Endothelial cell of hepatic sinusoid (primary cell): ENCODE measurements at regions not wholly inside any gene's neighbourhood (a gene's known extent, or its start where the extent isn't known, plus 50 kb on each side); places are given as distances from the start of the nearest gene placed in this dataset.

Experiments
- in situ Hi-C: cut with HindIII; loops from 2 replicates; pipeline ENCODE4 v1.10.0; 2017; ENCODE audit warnings: low sequenced_read_pairs

DNA sequence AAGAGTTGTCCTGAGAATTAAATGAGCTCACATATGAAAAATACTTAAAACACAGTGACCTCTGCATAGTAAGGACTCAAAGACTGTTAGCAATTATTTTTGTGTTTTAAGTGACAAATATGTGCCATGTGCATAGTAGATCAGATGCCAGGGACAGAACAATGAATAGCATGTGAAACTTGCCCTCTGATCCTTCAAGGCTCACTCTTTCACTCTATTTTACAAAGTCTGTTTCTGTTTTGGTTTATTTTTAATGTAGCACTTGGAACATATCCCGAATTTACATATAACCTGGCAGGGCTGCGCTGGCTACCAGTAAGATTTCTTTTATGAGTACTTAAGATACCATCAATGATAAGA, 135.5 kb upstream of the TNFAIP3 start:
- in situ Hi-C loops, result loop anchor here (5.0 kb wide), 1 partner anchor 91 kb away; no protein-coding TSS in a partner anchor

DNA sequence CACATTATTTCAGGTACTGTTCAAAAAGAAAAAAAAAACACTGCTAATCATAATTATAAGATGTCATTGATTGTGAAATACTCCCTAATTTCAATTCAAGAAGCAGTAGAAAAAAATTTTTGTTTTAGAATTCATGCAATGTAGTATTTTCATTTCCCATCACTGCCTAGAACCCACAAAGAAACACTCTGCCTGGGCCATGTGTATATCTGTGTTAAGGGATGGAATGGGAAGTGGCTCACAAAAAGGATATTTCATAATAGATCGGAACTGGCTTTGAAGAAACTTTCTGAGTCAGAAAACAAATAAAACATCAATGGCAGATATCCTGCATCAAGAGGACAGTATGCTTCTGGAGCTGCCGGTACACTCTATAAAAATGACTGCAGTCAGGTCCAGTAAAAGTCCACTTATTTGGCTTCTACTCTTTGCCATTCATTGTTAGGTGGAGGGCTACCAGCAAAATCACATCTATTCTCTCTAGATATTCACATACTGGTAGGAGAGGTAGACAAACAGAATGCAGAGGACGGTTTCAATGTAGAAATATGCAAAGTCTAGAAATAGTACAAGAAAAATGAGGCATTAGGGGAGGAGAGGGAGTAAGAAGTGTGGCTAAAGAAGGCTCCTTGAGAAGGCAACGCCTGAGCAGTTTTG, 135.0 kb upstream of the TNFAIP3 start:
- in situ Hi-C loops, result loop anchor here (5.0 kb wide), 1 partner anchor 90 kb away; no protein-coding TSS in a partner anchor

DNA sequence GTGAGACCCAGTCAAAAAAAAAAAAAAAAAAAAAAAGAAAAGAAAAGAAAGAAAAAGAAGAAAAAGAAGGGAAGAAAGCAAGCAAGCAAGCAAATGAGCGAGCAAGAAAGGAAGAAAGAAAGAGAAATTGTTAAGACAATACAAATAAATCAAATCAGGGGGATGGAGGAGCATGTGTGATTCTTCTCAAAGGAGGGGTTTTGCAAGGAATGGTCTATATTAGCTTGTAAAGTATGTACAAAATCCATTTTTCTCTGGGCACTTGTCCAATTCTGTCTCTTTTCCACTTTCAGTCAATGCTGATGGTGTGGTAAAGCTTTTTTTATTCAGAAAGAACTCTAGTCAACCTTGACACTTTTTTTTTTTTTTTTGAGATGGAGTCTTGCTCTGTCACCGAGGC, 133.7 kb upstream of the TNFAIP3 start:
- in situ Hi-C loops, result loop anchor here (5.0 kb wide), 1 partner anchor 89 kb away; no protein-coding TSS in a partner anchor

- in situ Hi-C loops, result loop anchor here (5.0 kb wide), 1 partner anchor 88 kb away; no protein-coding TSS in a partner anchor
Measured at GRCh38 chr6:137734005-137734874, 132.8 kb upstream of the TNFAIP3 start.

GRCh38 chr6:137734875-137735182, 132.2 kb upstream of the TNFAIP3 start:
- in situ Hi-C loops, result loop anchor here (5.0 kb wide), 1 partner anchor 87 kb away; no protein-coding TSS in a partner anchor

GRCh38 chr6:137736048-137736818, 130.8 kb upstream of the TNFAIP3 start:
- in situ Hi-C loops, result no loop called here

DNA sequence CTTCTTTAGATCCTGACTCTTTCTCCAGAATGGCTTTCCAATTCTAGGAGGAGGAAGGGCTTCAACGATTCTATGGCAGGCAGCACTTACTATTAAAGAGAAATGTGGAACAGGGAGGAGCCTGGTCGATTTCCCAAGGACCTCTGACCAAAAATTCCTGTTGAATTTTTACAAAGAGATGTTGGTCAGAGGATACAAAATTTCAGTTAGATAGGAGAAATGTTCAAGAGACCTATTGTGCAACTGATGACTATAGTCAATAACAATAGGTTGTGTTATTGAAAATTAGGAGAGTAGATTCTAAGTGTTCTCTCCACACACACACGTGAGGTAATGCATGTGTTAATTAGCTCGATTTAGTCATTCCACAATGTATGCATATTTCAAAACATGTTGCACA, 130.1 kb upstream of the TNFAIP3 start:
- in situ Hi-C loops, result no loop called here

DNA sequence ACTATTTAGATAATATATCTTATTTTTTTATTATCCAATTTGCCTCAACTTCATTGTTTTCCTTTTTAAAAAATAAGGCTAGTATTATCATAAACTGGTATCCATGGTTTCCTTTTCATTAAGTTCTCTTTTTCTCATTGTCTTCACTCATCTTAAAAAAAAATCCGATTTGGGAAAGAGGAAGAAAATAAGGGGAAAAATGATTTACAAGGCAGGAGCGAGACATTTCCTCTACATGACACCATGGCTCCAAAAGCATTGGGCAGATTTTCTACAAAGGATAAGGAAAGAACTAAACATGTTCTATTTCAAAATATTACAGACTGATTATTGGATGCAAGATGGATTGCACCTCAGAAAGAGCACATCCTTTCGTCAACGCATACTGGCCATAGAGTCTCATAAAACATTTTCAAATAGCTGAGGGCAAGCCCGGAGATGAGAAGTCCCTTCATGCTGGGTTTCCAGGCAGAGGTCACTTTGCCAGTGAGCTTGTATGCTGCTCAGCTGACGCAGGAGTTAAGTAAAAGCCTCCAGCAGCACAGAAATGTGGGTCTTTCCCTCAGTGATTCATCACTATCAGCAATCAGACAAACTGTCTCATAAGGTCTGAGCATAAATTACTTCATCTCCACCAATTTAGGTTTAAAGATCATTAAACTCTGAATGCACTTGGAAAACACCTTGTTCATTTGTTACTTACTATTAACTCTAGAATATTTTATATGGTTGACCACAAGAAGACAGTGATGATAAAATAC, 129.0 kb upstream of the TNFAIP3 start:
- in situ Hi-C loops, result no loop called here

- in situ Hi-C loops, result no loop called here
Measured at GRCh38 chr6:137738931-137739504, 128.0 kb upstream of the TNFAIP3 start.

DNA sequence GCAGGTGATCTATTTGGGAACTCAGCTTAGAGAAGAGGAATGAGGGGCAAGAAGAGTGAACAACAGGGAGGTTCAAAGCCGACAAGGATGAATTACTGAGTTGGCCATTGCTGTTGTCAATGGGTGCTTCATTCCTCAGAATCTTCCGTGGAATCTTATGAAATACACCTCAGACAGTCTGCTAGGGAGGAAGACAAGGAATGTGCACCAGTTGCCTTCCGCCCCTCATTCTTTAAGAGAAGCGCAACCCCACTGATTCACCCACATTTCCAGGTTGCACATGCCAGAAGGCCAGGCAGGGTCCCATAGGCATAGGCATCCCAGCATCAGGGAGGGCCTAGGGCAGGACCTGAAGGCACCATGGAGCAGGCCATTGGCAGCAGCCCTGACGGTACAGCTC, 127.5 kb upstream of the TNFAIP3 start:
- in situ Hi-C loops, result no loop called here

DNA sequence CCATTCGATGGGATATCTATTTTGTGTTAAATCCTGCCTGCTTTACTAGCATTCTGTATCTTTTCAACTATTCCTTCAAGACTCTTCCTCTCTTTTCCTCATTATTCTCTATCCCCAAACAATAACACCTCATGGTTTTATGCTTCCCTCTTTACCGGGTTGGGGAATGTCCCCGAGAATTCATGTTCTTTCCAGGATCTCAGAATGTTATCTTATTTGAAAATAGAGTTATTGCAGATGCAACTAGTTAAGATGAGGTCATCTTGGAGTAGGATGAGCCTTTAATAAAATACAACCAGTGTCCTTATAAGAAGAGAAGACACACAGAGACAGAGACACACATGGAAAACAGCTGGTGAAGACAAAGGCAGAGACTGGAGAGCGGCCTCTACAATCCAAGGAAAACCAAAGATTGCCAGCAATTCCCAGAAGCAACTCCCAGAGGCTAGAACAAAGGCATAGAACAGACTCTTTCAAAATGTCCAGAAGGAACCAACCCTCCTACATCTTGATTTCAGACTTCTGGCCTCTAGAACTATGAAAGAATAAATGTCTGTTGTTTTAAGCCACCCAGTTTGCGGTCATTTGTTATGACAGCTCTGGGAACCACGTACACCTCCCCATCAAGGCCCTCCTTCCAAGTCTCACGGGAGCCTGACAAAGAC, 126.8 kb upstream of the TNFAIP3 start:
- in situ Hi-C loops, result no loop called here

GRCh38 chr6:137740967-137741761, 125.9 kb upstream of the TNFAIP3 start:
- in situ Hi-C loops, result no loop called here

GRCh38 chr6:137743493-137743892, 123.6 kb upstream of the TNFAIP3 start:
- in situ Hi-C loops, result no loop called here

DNA sequence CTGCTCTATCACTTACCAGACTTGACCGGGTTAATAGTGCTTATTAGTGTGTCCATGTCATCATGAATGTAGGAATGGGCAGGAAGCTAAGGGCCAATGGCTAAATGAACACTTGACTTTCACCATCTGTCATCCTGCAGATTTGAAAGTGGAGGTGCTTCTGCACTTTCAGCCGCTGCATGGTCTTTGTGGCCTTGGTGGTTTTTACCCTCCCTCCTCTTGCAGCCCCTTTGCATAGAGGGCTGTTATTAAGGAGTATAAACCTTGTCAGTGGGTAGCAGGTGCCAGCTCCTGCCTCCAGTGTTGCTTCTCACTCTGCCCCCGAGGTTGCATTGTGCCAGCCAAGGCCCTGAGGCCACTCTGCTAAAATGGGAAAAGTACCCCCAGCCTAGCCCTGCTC, 122.2 kb upstream of the TNFAIP3 start:
- in situ Hi-C loops, result no loop called here

DNA sequence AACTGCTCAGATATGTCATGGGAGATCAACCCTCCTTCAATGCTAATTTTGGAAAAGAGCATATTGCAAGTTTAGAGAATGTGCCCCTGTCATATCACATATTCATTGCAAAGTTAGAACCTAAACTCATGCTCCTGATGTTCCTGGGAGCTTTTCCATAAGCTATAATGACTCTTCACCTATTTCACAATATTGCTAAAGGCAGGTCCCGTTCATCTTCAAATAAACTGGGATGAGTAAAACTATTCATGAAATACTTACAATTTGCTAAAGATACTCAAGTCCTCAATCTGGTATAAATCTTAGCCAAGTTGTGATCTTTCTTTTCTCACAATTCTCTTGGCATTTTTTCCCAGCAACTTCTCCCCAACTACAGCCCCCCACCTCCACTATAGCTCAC, 121.7 kb upstream of the TNFAIP3 start:
- in situ Hi-C loops, result no loop called here

DNA sequence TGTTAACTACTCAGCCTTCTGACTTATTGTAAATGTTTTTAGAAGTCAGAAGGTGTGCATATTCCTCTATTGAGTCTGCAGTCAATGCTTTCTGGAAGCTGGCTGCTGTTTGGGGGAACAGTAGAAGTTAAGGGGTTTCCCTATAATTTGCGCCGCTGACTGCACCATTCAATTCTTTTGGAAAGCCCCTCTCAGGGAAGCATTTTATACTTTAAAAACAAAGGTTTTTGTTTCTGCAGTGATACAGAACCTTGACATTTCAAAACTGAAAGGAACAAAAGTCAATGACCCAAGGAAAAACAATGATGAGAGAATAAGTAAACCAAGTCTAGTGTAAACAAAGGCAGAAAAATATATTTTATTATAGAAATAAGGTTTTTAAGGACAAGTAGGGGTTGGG, 120.8 kb upstream of the TNFAIP3 start:
- in situ Hi-C loops, result no loop called here

- in situ Hi-C loops, result no loop called here
Measured at GRCh38 chr6:137749696-137750211, 117.3 kb upstream of the TNFAIP3 start.

- in situ Hi-C loops, result no loop called here
Measured at GRCh38 chr6:137750297-137750696, 116.8 kb upstream of the TNFAIP3 start.
